ENCODE measurements at regions not wholly inside any gene's neighbourhood (a gene's known extent, or its start where the extent isn't known, plus 50 kb on each side); places are given as distances from the start of the nearest gene placed in this dataset.
A peak's percentile ranks its signal among the peaks of the same experiment; 100 is the strongest.
"Not testable (repeated sequence)": the region's sequence is repeated elsewhere in the genome, so short reads cannot be mapped to it uniquely, and the experiment has no call there.

- DNase-seq, result no peak
These were observed 107.2 kb upstream of the DDHD1 start for GRCh38 chr14:53260286-53260685.

GRCh38 chr14:53252141-53252540, 99.0 kb upstream of the DDHD1 start:
- no peak for DNase-seq

GRCh38 chr14:53249059-53249458, 95.9 kb upstream of the DDHD1 start:
- no peak for DNase-seq

- DNase-seq, result no peak
These were observed 94.7 kb upstream of the DDHD1 start for GRCh38 chr14:53247596-53248370.

GRCh38 chr14:53242898-53243297, 89.8 kb upstream of the DDHD1 start:
- not testable (repeated sequence) for DNase-seq

GRCh38 chr14:53237488-53237887, 84.4 kb upstream of the DDHD1 start:
- DNase-seq, result no peak

- no peak for DNase-seq
These were observed 83.6 kb upstream of the DDHD1 start for GRCh38 chr14:53236708-53237107.

GRCh38 chr14:53231171-53231570, 78.0 kb upstream of the DDHD1 start:
- DNase-seq, result no peak

GRCh38 chr14:53228966-53229365, 75.8 kb upstream of the DDHD1 start:
- DNase-seq, result no peak

GRCh38 chr14:53227154-53227718, 74.1 kb upstream of the DDHD1 start:
- DNase-seq, result no peak

GRCh38 chr14:53226553-53226952, 73.4 kb upstream of the DDHD1 start:
- DNase-seq, result no peak

GRCh38 chr14:53220914-53221313, 67.8 kb upstream of the DDHD1 start:
- no peak for DNase-seq

GRCh38 chr14:53218161-53218560, 65.0 kb upstream of the DDHD1 start:
- no peak for DNase-seq

GRCh38 chr14:53217316-53217994, 64.3 kb upstream of the DDHD1 start:
- peak; percentile 80 for DNase-seq

GRCh38 chr14:53216955-53217315, 63.8 kb upstream of the DDHD1 start:
- not testable (repeated sequence) for DNase-seq

- not testable (repeated sequence) for DNase-seq
These were observed 63.4 kb upstream of the DDHD1 start for GRCh38 chr14:53216478-53216877.

- no peak for DNase-seq
These were observed 62.0 kb upstream of the DDHD1 start for GRCh38 chr14:53215101-53215500.

- DNase-seq, result no peak
These were observed 61.3 kb upstream of the DDHD1 start for GRCh38 chr14:53214384-53214783.

- no peak for DNase-seq
These were observed 60.6 kb upstream of the DDHD1 start for GRCh38 chr14:53213761-53214160.

- DNase-seq, result no peak
These were observed 56.2 kb upstream of the DDHD1 start for GRCh38 chr14:53209370-53209769.
